22Rv1 (cell line): ENCODE measurements at regions not wholly inside any gene's neighbourhood (a gene's known extent, or its start where the extent isn't known, plus 50 kb on each side); places are given as distances from the start of the nearest gene placed in this dataset.

Experiments
- H3K27ac ChIP-seq: fragments of 450-650 bp; 2 replicates; pipeline ENCODE4 v1.5.1; 2017
- ZFX ChIP-seq: fragments of 450-650 bp; IDR thresholded peaks from 2 replicates; pipeline ENCODE4 v1.6.1; 2017; ENCODE audit warnings: antibody characterized with exemption, borderline replicate concordance
- TF ChIP-seq, protein P1 (sequence below): fragments of 450-650 bp; IDR thresholded peaks from 2 replicates; pipeline ENCODE4 v1.5.1; 2017; ENCODE audit warnings: mild to moderate bottlenecking

DNA sequence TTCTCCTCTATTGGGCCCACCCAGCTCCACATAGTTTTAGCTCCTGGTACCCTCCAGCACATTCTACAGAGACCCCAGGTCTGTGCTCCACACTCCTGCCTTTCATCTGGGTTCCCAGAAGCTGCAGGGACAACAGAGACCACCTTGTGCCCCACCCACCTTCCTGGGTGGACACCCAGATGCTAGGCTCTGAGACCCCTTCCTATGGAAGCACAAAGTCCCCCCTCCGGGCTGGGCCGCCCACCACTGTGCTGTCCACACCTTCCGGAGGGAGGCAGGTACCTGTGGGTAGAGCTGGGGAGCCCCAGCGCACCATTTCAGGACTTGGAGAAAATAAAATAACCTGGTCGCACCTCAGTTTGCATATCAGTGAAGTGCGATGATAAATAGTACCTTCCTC, 224.9 kb upstream of the FOXF1 start:
- no peak overlapping the region for H3K27ac ChIP-seq
- TF ChIP-seq, protein P1, sequence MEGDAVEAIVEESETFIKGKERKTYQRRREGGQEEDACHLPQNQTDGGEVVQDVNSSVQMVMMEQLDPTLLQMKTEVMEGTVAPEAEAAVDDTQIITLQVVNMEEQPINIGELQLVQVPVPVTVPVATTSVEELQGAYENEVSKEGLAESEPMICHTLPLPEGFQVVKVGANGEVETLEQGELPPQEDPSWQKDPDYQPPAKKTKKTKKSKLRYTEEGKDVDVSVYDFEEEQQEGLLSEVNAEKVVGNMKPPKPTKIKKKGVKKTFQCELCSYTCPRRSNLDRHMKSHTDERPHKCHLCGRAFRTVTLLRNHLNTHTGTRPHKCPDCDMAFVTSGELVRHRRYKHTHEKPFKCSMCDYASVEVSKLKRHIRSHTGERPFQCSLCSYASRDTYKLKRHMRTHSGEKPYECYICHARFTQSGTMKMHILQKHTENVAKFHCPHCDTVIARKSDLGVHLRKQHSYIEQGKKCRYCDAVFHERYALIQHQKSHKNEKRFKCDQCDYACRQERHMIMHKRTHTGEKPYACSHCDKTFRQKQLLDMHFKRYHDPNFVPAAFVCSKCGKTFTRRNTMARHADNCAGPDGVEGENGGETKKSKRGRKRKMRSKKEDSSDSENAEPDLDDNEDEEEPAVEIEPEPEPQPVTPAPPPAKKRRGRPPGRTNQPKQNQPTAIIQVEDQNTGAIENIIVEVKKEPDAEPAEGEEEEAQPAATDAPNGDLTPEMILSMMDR, result no peak
- no peak for TF ChIP-seq ZFX

DNA sequence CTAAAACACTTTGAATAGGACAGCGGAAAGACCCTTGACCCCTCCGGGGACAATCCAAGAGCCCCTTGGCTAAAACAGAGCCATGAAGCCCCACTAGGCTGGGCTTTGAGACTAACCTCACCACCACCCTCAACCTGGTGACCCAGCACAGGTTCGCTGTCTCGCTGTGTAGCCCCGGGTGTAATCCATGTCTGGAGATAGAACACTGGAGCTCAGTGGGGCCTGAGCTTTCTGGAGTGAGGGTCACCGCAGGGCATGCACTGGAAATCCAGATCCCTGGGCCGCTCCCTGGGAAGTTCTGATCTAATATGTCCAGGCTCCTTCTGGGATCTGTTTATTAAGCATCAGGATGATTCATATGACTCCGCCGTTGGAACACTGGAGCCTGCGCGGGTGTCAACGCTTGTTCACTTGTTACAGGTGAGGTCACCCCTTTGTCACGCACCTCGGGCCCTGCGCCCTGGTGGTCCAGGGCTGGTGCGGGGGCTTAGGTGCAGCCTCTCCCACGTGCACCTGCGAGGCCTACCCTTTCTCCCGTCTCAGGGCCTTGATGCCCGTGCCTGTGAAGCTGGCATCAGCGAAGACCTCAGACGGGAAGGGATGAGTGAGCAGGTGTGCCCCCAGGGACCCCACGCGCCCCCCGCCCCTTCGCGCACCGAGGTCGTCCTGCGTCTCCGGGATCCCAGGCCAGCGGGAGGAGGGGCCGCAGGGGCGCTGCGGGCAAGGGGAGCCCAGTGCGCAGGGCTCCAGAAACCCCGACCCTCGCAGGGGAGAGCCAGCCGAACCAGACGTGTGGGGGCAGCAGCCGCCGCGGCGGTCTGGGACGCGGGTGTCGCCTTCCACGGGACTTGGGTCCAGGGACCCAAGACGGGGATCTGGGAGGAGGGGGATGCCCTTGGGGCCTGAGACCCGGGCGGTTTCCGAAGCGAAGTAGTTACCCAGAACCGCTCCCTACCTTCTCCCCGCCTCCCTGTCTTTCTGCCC, 224.1 kb upstream of the FOXF1 start:
- TF ChIP-seq, protein P1, result no peak
- no peak for TF ChIP-seq ZFX
- no peak overlapping the region for H3K27ac ChIP-seq

DNA sequence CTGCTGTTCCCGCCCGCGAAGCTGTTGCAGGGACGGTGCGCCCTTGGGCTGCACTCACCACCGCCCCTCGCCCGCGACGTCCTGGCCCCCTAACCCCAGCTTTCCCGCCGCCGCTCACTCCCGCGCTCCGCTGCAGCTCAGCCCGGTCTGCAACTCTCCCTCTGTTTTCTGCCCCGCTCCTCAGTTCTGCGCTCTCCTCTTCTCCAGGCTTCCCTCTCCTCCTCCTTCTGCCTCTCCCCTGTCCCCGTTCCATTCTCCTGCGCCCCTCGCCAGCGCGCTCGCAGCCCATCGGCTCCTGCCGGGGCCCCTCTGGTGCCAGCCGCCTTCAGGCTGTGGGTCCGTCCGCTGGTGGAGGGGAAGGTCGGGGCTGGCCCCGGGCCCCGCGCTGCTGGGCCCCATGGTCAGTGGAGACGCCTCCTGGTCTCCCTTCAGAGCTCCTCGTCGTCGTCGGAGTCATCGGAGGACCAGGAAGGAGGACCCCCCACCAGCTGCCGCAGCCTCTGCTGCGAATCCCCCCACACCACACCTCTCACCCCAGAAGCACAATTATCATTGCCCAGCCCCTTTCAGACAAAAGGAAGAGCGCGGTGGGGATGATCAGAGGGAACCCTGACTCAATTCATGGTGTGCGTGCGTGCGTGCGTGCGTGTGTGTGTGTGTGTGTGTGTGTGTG, 223.2 kb upstream of the FOXF1 start:
- no peak for TF ChIP-seq ZFX
- TF ChIP-seq, protein P1, result no peak
- no peak overlapping the region for H3K27ac ChIP-seq

GRCh38 chr16:86287664-86288201, 222.6 kb upstream of the FOXF1 start:
- TF ChIP-seq, protein P1, result no peak
- TF ChIP-seq ZFX, result no peak
- no peak overlapping the region for H3K27ac ChIP-seq

- no peak overlapping the region for H3K27ac ChIP-seq
- TF ChIP-seq, protein P1, result no peak
- no peak for TF ChIP-seq ZFX
Observed at GRCh38 chr16:86288716-86289294, 221.5 kb upstream of the FOXF1 start.

DNA sequence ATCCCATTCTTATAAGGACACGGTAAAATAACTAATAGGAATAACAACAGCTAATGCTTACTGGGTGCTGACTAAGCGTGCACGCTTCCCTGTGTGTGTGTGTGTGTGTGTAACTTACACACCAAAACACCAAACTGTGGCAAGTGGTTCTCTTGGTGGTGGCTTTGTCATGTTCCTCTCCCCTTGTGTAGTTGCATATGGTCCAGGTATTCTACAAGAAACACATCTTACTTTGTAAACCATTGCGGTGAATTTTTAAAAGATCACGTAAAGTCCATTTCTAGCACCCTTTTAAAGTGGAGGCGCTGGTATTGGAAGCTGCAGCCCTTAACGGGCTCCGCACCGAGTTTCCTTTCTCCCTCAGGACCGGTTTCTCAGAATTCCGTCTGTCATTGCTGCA, 221.0 kb upstream of the FOXF1 start:
- no peak for TF ChIP-seq ZFX
- TF ChIP-seq, protein P1, result no peak

GRCh38 chr16:86289907-86290306, 220.4 kb upstream of the FOXF1 start:
- H3K27ac ChIP-seq, result no peak overlapping the region
- TF ChIP-seq, protein P1, result no peak
- TF ChIP-seq ZFX, result no peak

More for the DNA sequence above, 221.0 kb upstream of the FOXF1 start:
- no peak overlapping the region for H3K27ac ChIP-seq
